HL-60 (cell line): ENCODE measurements at regions not wholly inside any gene's neighbourhood (a gene's known extent, or its start where the extent isn't known, plus 50 kb on each side); places are given as distances from the start of the nearest gene placed in this dataset.

Experiments used
- DNase-seq, 2 experiments: peaks; one replicate each; pipeline ENCODE4 v3.0.0-alpha.2; 2010 to 2020; ENCODE audit warnings: low read depth in 1 of 2, low spot score in 1 of 2
- H3K27ac ChIP-seq: fragments of 250-450 bp; sonication (Bioruptor Pico); replicated peaks from 2 replicates; pipeline ENCODE4 v1.5.1; 2020; ENCODE audit warnings: mild to moderate bottlenecking, moderate library complexity
- H3K27me3 ChIP-seq: fragments of 250-450 bp; sonication (Bioruptor Pico); 2 replicates; pipeline ENCODE4 v1.5.1; 2021; ENCODE audit warnings: mild to moderate bottlenecking, moderate library complexity; ENCODE audit not compliant: insufficient read depth, poor library complexity, severe bottlenecking
- H3K4me3 ChIP-seq: replicated peaks from 2 replicates; pipeline ENCODE4 v1.5.1; 2011; ENCODE audit warnings: mild to moderate bottlenecking, control low read depth, low read length; ENCODE audit not compliant: insufficient read depth
- GABPA ChIP-seq: IDR thresholded peaks from 2 replicates; pipeline ENCODE4 v1.6.1; 2012; ENCODE audit warnings: low read depth
- POLR2AphosphoS5 ChIP-seq: IDR thresholded peaks from 2 replicates; pipeline ENCODE4 v1.6.1; 2012; ENCODE audit warnings: low read depth
- SPI1 ChIP-seq: IDR thresholded peaks from 2 replicates; pipeline ENCODE4 v1.6.1; 2012; ENCODE audit warnings: low read depth, mild to moderate bottlenecking, borderline replicate concordance
- TF ChIP-seq, protein P1 (sequence below): IDR thresholded peaks from one replicate; pipeline ENCODE4 v1.5.1; 2011; ENCODE audit warnings: low read length, control low read depth, inconsistent platforms; ENCODE audit not compliant: insufficient read depth
- TF ChIP-seq, protein P2 (sequence below): IDR thresholded peaks from 2 replicates; pipeline ENCODE4 v1.6.1; 2012; ENCODE audit warnings: low read depth; ENCODE audit not compliant: insufficient replicate concordance

DNA sequence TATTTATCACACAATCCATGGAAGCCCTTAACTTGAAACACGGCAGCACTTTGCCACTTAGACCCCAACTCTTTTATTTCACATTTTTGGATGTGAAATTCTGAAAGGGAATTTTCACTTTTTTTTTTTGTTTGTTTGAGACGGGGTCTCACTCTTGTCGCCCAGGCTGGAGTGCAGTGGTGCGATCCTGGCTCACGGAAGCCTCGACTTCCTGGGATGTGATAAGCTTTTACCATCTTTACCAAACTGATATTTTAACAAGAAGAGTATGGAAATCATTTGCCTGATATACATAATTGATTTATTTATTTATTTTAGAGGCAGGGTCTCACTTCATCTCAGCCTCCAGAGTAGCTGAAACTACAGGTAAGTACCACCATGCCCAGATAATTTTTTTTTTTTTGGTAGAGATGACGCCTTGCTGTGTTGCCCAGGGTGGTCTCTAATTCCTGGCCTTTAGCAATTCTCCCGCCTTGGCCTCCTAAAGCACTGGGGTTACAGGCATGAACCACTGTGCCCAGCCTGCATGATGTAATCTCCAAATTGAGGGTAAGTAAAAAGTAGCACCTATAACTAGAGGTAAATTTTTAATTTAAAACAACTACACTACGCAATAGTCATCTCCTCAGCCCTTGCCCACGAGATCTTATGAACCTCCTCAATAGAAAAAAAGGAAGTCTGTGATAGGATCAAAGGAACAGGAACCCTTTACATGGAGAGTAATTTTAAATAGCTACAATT lies 180.7 kb upstream of the KLF14 start:
- no peak for TF ChIP-seq POLR2AphosphoS5
- no peak for TF ChIP-seq SPI1
- TF ChIP-seq, protein P1, sequence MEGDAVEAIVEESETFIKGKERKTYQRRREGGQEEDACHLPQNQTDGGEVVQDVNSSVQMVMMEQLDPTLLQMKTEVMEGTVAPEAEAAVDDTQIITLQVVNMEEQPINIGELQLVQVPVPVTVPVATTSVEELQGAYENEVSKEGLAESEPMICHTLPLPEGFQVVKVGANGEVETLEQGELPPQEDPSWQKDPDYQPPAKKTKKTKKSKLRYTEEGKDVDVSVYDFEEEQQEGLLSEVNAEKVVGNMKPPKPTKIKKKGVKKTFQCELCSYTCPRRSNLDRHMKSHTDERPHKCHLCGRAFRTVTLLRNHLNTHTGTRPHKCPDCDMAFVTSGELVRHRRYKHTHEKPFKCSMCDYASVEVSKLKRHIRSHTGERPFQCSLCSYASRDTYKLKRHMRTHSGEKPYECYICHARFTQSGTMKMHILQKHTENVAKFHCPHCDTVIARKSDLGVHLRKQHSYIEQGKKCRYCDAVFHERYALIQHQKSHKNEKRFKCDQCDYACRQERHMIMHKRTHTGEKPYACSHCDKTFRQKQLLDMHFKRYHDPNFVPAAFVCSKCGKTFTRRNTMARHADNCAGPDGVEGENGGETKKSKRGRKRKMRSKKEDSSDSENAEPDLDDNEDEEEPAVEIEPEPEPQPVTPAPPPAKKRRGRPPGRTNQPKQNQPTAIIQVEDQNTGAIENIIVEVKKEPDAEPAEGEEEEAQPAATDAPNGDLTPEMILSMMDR: no peak
- no peak for TF ChIP-seq GABPA
- TF ChIP-seq, protein P2, sequence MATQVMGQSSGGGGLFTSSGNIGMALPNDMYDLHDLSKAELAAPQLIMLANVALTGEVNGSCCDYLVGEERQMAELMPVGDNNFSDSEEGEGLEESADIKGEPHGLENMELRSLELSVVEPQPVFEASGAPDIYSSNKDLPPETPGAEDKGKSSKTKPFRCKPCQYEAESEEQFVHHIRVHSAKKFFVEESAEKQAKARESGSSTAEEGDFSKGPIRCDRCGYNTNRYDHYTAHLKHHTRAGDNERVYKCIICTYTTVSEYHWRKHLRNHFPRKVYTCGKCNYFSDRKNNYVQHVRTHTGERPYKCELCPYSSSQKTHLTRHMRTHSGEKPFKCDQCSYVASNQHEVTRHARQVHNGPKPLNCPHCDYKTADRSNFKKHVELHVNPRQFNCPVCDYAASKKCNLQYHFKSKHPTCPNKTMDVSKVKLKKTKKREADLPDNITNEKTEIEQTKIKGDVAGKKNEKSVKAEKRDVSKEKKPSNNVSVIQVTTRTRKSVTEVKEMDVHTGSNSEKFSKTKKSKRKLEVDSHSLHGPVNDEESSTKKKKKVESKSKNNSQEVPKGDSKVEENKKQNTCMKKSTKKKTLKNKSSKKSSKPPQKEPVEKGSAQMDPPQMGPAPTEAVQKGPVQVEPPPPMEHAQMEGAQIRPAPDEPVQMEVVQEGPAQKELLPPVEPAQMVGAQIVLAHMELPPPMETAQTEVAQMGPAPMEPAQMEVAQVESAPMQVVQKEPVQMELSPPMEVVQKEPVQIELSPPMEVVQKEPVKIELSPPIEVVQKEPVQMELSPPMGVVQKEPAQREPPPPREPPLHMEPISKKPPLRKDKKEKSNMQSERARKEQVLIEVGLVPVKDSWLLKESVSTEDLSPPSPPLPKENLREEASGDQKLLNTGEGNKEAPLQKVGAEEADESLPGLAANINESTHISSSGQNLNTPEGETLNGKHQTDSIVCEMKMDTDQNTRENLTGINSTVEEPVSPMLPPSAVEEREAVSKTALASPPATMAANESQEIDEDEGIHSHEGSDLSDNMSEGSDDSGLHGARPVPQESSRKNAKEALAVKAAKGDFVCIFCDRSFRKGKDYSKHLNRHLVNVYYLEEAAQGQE: no peak
- H3K27me3 ChIP-seq: no peaks in the 10 kb centered on the region
- DNase-seq: no peak
- H3K4me3 ChIP-seq: no peak overlapping the region
- H3K27ac ChIP-seq: peak overlapping the region; percentile 91

DNA sequence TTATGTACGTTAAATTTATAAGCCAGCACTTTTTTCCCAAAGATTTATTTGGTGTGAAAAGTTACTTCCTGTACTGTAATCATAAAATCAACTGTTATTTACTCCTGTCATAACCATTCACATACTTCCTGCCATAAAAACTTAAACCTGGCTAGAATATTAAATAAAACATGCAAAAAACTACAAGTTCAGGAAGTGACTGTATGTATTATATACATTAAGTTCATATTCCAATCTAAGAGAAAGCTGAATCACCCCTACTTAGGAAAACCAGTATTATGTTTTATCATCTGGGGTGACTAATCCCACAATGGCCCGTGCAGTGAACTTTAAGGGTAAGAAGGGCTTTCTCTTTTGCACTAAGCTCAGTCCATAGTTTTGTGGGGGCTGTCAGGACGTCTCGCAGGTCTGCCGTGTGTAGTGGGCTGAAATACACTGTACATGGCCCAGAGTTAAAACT lies 183.7 kb upstream of the KLF14 start:
- Histone ChIP-seq H3K27ac (no peak overlapping the region), H3K27me3 (no peaks in the 10 kb centered on the region), H3K4me3 (no peak overlapping the region)
- TF ChIP-seq SPI1 (no peak), GABPA (no peak), POLR2AphosphoS5 (no peak)
- TF ChIP-seq, protein P2: no peak
- TF ChIP-seq, protein P1: no peak
- DNase-seq: no peak

DNA sequence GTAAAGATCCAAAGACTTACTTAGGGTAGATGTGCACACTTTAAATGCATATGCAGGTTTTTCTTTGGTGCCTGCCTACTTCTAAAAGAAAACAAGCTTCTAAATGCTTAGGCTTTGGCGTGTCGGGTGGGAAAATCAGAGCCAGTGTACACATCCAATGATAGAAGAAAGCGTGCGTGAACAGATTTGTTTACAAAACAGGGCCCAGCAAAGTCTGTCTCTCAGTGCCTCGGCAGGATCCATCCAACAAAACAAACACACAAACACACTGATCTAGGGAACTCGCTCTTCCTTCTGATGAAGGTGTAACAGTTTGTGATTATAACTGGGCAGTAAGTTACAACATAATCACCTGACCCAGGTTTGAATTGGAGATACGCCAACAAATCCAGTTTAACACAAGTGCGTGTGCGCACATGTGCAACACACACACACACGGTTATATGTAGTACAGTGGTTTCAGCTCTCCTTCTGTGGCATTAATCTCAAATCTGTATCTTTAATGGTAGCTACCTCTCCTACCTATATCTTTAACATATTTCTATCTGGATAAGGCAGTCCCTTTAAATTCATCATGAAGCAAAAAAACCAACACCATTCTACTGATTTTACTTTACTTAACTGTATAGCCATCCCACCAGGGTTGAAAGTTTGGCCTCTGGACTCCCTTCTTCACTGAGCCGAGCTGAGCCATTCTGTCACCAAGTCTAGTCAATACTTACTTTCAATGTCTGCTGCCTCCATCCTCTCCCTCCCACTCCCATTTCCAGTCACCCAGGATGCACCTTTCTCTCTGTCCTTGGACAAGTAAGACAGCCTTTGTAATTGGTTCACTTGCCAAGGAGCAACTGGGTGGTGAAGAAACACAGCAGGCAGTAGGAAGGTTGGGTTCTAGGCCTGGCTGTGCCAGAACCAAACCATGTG lies 184.4 kb upstream of the KLF14 start:
- no peak overlapping the region for H3K27ac ChIP-seq
- no peaks in the 10 kb centered on the region for H3K27me3 ChIP-seq
- TF ChIP-seq, protein P2: no peak
- TF ChIP-seq POLR2AphosphoS5: no peak
- no peak for TF ChIP-seq SPI1
- TF ChIP-seq, protein P1: no peak
- no peak for TF ChIP-seq GABPA
- H3K4me3 ChIP-seq: no peak overlapping the region
- no peak for DNase-seq
